Left colon (tissue), 2 donors: ENCODE measurements at regions not wholly inside any gene's neighbourhood (a gene's known extent, or its start where the extent isn't known, plus 50 kb on each side); places are given as distances from the start of the nearest gene placed in this dataset.

ENCODE experiments used
- ATAC-seq: fragments of 200-7000 bp; cut with Tn5 transposase; one replicate; pipeline ENCODE4 v1.9.1; 2020; ENCODE audit warnings: mild to moderate bottlenecking, moderate library complexity
- DNase-seq, 2 donors: peaks; one replicate each; pipeline ENCODE4 v3.0.0-alpha.2; 2020
- intact Hi-C, 2 donors: fragments of 100-400 bp; cut with DNase I in 1 of 2; cut with micrococcal nuclease in 1 of 2; formaldehyde crosslinking; loops; one replicate each; pipeline versions ENCODE4 v1.11.2 to v1.14.0; 2022; cut with DNase I, micrococcal nuclease
- donor health status: DM: no; HTN: no; CAD: no.
- donor health status: DM: yes; HTN: yes; CAD: no.

DNA sequence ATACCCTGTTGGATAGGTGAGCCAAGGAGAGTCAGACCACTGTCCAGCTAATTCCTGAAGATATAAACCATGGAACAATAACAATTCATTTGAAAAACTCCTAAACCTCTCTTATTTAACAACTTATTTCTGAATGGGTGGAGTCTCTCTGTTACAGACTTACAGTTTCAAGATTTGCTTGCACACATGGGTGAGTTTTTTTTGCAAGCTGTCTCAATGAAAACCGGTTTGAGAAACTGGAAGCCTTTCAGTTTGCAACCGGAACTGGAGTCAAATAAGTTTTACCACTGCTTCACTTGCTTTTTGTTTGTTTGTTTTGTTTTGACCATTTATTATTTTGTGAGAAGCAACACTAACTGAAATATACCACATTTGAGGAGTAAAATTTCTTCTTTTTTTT, 243.8 kb downstream of the MTERF1 start:
- intact Hi-C loops, result no loop called here
- DNase-seq, result no peak
- ATAC-seq, result no peak

DNA sequence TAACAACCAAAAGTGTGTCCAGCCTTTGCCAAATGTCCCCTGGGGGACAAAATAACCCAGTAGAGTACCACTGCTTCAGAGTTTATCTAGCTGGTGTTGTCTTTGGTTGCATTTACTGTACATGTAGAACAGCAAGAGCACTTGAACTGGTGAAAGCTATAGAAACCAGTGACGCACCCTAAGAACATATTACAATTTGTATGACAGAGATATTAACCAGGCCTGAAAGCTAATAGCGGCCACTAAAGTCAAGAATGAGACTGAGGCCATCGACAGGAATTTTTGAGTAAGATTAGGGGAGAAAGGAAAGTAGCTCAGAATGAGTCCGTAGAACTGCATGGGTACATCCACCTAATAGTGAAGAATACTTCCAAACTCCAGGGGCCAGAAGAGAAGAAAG, 236.2 kb downstream of the MTERF1 start:
- intact Hi-C loops, result no loop called here
- DNase-seq (no peak), ATAC-seq (no peak)

DNA sequence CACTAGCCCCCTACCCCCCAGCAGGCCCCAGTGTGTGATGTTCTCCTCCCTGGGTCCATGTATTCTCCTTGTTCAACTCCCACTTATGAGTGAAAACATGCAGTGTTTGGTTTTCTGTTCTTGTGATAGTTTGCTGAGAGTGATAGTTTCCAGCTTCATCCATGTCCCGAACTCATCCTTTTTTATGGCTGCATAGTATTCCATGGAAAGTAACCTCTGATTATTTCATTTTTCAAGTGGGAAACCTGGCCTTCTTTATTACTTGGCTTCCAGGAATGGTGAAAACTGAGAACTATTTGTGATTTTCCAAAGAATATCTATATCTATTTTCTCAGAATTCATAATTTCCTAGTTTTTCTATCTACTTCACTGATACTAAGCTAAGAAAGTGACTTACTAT, 235.0 kb downstream of the MTERF1 start:
- no peak for ATAC-seq
- DNase-seq, result no peak
- intact Hi-C loops, result no loop called here

DNA sequence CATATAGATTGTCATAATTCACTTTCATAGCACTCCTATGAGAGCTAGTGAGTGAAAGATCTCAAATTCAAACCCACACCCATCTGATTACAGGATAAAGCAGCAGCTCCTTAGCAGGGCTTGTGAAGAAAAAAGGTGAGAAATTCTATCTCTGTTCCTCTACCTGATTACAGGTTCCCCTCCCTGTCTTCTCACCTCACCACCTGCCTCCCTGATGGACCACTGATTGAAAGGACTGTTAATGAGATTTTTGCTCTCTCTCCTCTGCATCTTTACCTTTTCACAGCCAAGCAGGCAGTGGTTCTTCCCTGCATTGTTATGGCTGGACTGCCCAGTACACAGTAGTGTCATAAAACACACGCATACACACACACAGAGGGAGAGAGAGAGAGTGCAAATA, 228.5 kb downstream of the MTERF1 start:
- intact Hi-C loops, result no loop called here
- no peak for ATAC-seq

DNA sequence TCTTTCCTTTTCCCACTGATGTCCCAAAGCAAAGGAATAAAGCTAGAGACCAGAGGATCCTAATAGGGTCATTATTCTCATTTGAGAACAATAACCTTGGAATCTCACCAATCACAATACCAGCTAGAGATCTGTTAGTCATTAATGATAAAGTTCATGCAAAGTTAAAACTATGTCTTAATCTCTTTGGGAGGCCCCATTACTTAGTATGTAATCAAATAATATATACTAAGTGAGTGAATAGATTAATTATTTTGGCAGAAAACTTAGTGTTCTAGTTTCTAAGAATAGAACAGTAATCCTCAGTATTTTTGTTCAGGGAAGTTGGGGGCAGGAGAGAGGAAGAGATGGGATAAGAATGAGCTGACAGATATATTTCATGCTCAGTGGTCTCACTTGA, 227.2 kb downstream of the MTERF1 start:
- intact Hi-C loops, result no loop called here
- ATAC-seq (no peak), DNase-seq (no peak)

More for the DNA sequence above, 228.5 kb downstream of the MTERF1 start:
- no peak for DNase-seq

DNA sequence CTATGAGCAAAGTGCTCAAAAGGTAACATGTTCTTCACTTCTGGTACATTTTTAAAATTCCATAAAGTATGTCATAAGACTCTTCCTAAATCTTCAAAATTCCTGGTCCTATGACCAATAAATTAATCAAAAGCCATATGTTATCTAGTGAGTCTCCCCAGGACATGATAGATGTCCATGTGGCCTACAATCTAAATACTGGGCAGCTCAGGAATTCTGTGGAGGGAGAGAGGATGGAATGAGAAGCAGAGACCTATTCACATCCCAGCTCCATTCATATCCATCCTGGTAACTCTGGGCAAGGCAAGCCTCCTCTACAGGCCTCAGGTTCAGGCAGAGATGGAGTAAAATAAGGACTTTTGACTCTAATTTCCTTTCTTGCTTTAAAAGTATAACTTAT, 224.8 kb downstream of the MTERF1 start:
- ATAC-seq, result no peak
- no peak for DNase-seq
- intact Hi-C loops, result no loop called here

DNA sequence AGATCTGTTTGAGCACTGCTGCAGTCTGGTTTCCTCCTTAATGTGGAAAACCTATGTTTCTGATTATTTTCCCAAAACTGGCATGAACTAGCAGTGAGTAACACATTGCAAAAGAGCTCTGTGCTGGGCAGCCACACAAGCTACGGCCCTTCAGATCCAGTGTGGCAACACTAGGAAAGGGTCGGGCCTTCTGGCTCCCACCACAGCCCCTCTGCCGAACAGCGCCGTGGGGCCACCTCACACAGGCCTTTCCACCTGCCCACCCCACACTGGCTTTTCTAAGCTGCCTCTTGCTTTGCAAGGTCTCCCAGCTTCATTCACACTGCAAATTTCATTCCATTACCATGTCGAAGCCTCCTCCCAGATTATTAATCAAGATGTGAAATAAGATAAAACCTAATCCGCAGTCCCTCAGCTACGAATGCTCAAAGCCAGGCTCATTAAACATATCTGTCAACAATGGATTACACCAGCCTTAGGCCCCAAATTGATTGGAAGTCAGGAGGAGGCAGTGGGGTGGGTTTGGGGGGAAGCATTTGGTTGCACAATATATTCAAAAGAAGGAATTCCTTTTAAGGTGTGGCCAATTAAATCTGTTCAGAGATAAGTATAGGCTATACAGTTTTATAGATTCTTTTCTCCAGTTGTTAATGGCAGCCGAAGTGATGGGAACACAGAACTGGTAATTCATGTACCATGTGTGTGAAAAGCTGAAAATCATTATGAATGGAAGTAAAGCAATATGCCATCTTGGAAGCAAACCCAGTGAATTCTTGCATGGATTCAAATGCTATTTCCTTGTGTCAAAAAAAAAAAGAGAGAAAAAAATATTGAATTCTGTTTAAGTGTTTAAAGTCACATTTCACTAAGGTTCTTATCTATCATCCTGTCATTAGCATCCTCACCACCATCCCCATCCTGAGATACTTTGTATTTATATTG, 223.7 kb downstream of the MTERF1 start:
- DNase-seq (no peak), ATAC-seq (no peak)
- intact Hi-C loops, result no loop called here

DNA sequence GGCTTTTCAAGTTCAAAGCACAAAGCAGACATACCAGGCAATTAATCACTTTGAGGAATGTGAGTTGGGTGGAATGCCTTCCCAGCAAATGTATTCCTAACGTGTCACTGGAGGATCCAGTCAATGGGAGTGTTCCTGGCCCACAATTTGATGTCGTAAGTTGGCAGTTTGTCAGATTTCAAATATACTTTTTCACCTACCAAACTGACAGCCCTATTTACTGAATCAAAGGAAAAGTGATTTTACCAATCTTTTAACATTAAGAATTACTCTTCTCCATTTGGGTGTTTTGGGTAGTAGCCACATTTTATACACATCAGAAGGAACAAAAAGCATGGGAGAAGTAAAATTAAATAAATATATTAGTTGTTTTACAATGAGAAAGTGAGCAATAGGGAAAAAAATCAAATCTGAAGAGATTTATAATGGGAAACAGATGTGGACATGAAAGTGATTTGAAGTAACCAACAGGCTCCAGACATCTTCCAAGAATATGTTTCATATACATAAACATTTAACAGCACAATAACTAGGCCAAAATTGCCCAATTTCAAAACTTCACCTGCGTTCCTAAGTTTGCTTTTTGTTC, 222.9 kb downstream of the MTERF1 start:
- intact Hi-C loops, result no loop called here
- DNase-seq (no peak), ATAC-seq (no peak)

DNA sequence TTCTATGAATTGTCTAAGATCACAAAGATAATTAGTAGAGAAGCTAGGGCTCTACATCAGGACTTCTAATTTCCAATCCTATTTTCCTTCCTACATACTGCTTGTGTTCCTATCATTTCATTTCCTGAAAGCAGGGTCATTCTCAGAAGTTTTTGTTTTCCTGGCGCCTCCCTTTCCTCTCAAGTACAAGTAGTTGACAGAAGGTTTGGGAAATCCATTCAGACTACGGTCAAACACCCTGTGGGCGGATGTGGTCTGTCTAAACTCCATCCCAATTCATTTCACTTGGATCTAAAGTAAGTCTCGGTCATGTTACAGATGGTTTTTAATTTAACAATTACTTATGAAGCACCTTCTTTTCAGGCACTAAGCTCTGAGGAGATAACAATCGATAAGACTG, 221.4 kb downstream of the MTERF1 start:
- intact Hi-C loops, result no loop called here
- no peak for DNase-seq
- ATAC-seq, result no peak

DNA sequence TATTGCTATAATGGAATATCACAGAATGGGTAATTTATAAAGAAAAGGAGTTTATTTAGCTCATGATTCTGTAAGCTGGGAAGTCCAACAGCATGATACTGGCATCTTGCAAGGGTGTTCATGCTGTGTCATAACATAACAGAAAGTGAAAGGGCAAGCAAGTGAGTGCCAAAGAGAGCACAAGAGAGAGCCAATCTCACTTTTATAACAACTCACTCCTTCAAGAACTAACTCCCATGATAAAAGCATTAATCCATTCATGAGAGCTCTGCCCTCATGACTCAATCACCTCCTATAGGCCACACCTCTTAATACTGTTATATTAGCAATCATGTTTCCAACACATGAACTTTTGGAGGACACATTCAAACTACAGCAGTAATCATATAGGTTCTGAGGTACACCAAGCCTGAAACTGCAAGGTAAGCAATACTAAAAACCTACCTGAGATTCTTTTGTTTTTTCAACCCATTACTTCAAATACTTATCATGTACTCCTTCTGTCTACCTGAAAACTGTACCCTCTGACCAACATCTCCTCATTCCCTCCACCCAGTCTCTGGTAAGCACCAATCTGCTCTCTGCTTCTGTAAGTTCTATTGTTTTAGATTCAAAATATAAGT, 219.7 kb downstream of the MTERF1 start:
- intact Hi-C loops, result no loop called here
- ATAC-seq, result no peak
- DNase-seq, result no peak

DNA sequence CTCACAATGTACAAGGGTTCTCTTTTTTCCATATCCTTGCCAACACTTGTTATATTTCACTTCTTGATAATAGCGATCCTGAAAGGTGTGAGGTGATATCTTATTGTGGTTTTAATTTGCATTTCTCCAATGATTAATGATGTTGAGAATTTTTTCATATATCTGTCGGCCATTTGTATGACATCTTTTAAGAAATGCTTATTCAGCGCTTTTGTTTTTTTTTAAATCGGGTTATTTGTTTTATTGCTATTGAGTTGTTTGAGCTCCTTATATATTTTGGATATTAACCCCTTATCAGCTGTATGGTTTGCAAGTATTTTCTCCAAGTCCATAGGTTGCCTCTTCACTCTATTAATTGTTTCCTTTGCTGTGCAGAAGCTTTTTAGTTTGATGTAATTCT, 218.8 kb downstream of the MTERF1 start:
- intact Hi-C loops, result no loop called here
- ATAC-seq (no peak), DNase-seq (no peak)

DNA sequence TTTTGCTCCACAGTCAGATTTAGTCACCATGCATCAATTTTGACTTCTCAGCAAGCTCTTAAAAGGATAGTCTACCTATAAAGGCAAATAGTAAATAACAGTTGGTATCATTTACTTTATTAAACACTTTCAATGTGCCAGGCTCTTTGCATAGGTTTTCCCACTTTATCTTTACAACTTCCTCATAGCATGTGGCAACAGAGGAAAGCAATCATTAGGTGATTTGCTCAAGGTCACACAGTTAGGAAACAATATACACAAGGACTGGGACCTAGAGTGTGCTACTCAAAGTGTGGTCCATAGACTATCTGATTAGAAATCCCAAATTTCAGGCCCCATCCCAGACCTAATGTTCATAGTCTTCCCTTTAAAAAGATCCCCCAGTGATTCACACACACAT, 212.3 kb downstream of the MTERF1 start:
- DNase-seq (no peak), ATAC-seq (peak; percentile 74)
- intact Hi-C loops, result no loop called here

DNA sequence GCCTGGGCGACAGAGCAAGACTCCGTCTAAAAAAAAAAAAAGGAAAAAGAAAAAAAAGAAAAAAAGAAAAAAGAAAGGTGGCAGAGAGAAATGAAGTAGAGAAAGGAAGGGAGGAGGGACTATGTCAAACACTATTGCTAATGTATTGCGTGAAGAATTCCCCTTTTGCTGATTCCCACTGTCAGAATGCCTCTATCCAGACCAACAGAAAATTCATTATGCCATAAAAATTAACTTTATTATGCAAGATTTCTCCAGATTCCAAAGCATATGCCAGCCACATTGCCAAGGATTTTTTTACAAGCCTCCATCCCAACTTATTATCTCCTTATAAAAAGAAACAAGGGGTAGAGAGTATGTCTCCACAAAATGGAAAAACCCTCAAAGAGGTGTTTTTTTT, 209.3 kb downstream of the MTERF1 start:
- intact Hi-C loops, result no loop called here
- ATAC-seq, result no peak
- no peak for DNase-seq

DNA sequence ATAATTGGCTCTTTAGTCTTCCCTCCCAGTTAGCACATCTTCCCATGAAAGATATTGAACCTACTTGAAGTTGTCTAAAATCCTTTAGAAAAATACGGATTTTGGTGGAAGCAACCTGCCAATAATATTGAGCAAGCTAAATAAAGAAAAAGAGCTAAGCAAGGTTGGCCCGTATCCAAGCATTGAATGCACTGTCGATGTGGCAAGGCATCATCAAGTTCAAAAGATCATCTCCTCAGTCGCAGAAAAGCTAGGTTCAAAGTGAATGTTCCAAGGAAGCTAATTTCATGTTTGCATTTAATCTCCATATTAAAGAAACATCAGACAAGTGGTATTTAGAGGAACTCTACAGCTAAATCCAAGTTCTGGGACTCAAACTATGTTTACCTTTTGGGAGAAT, 206.0 kb downstream of the MTERF1 start:
- ATAC-seq, result no peak
- DNase-seq, result no peak
- intact Hi-C loops, result no loop called here

DNA sequence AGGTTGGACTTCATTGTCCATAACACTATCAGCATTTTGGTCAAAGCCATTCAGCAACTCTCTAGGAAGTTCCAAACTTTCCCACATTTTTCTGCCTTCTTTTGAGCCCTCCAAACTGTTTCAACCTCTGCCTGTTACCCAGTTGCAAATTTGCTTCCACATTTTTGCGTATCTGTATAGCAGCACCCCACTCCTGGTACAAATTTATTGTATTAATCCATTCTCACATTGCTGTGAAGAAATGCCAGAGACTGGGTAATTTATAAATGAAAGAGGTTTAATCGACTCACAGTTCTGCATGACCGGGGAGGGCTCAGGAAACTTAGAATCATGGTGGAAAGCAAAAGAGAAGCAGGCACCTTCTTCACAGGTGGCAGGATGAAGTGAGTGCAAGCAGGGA, 198.8 kb downstream of the MTERF1 start:
- ATAC-seq (no peak), DNase-seq (no peak)
- intact Hi-C loops, result no loop called here

DNA sequence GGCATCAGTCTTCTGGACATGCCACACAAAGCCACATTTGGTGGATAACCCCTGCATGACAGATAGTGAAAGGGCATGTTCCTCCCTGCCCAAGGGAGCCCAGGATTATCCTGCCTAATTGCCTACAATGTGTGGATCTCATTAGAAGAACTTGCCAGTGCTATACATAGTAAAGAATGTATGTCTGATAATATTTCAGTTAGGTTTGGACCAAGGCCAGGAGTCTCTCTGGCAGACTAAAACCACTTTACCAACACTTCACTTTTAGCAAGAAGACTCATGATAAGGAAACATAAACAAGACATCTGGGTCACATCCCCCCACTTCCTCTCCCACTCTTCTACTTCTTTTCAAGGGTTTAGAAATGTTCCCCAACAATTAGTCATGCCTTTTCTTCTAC, 196.7 kb downstream of the MTERF1 start:
- no peak for DNase-seq
- no peak for ATAC-seq
- intact Hi-C loops, result no loop called here

DNA sequence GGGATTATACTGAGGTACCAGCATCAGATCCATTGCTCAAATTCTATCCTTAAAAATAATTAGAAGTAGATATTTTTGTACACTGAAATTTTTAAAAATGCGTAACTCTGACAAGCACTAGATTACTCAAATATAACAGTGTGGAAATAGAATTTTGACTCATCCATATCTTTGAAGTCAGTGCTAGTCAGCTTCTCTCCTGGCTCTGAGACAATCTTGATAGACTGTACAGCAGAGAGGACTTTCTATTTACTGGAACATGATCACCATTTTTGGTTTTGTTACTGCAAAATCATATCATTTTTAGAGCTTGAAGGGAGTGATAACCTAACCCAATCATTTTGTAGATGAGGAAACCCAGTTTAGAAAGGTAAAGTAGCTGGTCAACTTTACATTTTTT, 195.0 kb downstream of the MTERF1 start:
- intact Hi-C loops, result no loop called here
- ATAC-seq (no peak), DNase-seq (no peak)

DNA sequence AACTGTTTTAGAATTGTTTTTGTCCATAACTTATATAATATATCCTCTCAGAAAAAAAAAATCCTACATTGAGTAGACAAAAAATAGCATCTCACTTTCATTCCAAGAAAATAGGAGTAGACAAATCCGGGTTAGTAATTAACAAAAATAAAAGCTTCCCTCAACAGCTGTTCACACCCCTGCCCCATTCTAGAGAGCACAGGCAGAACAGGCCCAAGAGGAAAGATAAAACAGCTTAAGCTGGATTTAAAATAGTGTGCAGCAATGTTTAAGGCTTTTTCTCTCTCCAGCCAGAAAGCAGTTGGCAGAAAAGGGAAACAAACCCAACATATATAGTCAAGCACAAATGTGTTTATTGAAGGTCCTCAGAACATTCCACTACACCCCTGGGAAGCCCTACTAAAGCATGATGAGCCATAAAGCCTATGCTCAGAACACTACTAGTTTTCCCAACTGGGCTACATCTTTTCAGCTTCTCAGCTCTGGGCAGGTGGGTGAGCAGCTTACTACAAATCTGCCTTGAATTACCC, 189.9 kb downstream of the MTERF1 start:
- intact Hi-C loops, result no loop called here
- DNase-seq (no peak), ATAC-seq (no peak)

DNA sequence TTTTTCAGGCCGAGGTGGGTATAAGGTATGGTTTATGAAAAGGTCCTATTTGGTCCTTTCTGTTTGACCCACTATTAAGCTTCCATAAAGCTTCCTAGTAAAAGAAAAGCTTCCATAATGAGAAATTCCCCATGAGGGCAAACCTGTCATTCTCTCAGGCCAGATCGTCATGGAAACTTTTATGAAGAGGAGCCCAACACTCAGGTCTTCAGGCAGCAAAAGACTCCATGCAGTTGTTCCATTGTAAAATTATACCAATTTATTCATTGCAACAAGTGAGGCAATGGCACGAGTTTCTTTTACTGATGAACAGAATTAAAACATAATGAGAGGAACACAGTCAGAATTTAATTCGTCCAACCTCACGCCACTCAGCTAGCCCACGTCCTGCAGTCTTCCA, 188.6 kb downstream of the MTERF1 start:
- intact Hi-C loops, result no loop called here
- DNase-seq (no peak), ATAC-seq (no peak)

DNA sequence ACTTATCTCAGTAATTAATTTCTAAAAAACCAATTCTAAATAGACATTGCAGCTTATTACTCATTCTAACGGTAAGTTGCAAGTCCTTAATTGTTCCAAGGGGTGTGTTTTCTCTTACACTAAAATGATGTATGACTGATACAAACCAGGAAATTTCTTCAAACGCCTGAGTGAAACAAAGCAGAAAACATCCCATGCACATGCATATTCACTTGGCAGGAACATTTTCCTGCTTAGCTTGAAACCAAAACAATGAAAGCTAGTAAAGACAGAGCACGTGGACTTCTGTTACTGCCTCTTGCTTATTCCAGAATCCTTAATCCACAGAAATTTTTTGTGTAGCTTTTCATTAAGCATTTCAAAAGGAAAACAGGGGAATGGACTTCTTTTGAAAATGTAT, 187.7 kb downstream of the MTERF1 start:
- no peak for ATAC-seq
- no peak for DNase-seq
- intact Hi-C loops, result no loop called here
